ENCODE measurements at regions not wholly inside any gene's neighbourhood (a gene's known extent, or its start where the extent isn't known, plus 50 kb on each side); places are given as distances from the start of the nearest gene placed in this dataset.

DNA sequence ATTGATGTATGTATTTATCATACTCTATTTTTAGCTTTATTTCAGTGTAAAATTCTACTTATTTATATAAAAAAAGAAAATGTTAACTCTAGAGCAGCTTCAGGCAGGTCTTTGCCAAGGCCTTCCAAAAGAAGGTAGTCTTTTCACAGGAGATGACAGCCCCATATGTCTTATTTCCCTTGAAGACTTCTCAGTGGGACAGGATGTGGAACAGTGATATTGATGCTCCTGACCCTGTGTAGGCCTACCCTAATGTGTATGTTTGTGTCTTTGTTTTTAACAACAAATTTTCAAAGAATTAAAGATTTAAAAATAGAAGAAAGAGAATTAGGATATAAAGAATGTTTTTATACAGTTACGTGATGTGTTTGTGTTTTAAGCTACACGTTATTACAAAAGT is 1593.6 kb downstream of the AMY1C start:
- Histone ChIP-seq H3K4me1 (no peaks in the 10 kb centered on the region), H3K36me3 (ENCODE audit: control insufficient read depth, insufficient read depth, low read length) (no peaks in the 10 kb centered on the region), H3K27me3 (replicated peaks; ENCODE audit: control insufficient read depth, insufficient read depth, low read length) (no peaks in the 10 kb centered on the region), H3K4me3 (ENCODE audit: low read depth, low read length) (no peak overlapping the region), H3K9me3 (no peaks in the 10 kb centered on the region)
- CTCF ChIA-PET = no interaction called here
- no TSS peak for BruUV-seq (replicated peaks)
- Mint-ChIP-seq H3K4me3 (ENCODE audit: unreplicated experiment) (no peak overlapping the region), H3K27ac (ENCODE audit: unreplicated experiment) (no peak overlapping the region), H3K4me1 (ENCODE audit: low read depth, unreplicated experiment) (no peaks in the 10 kb centered on the region), H3K27me3 (ENCODE audit: insufficient read depth, unreplicated experiment) (no peaks in the 10 kb centered on the region), H3K9me3 (ENCODE audit: unreplicated experiment) (no peaks in the 10 kb centered on the region), H3K36me3 (ENCODE audit: insufficient read depth, unreplicated experiment) (no peaks in the 10 kb centered on the region)
- TF ChIP-seq, protein P1, sequence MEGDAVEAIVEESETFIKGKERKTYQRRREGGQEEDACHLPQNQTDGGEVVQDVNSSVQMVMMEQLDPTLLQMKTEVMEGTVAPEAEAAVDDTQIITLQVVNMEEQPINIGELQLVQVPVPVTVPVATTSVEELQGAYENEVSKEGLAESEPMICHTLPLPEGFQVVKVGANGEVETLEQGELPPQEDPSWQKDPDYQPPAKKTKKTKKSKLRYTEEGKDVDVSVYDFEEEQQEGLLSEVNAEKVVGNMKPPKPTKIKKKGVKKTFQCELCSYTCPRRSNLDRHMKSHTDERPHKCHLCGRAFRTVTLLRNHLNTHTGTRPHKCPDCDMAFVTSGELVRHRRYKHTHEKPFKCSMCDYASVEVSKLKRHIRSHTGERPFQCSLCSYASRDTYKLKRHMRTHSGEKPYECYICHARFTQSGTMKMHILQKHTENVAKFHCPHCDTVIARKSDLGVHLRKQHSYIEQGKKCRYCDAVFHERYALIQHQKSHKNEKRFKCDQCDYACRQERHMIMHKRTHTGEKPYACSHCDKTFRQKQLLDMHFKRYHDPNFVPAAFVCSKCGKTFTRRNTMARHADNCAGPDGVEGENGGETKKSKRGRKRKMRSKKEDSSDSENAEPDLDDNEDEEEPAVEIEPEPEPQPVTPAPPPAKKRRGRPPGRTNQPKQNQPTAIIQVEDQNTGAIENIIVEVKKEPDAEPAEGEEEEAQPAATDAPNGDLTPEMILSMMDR (IDR thresholded peaks at IDR 0.05; ENCODE audit: insufficient read depth in 1 of 2, low read depth in 1 of 2, low read length in 1 of 2, severe bottlenecking in 1 of 2, unreplicated experiment in 1 of 2) = no peak
- DNase-seq = no peak
- intact Hi-C loops (cut with micrococcal nuclease; ENCODE audit: unreplicated experiment) = no loop called here
- POLR2A ChIA-PET = no interaction called here

DNA sequence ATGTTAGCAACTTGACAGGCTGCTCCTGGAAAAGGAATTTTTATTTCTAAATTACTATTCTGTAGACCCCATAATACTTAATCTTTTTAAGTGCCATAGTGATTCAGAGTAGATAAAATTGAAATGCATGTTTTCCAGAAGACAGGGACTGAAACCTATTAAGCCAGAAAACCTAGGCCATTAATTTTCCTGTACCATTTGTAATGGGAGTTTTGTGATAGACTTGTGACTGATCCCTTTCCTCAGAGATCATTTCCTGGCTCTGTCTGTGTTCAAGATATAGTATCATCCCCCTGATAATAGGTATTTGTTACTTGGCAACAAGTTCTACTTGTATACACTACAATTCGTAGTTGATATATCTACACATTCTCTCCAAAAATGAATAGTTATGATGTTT is 1609.8 kb downstream of the AMY1C start:
- TF ChIP-seq, protein P1 (IDR thresholded peaks at IDR 0.05; ENCODE audit: insufficient read depth in 1 of 2, low read depth in 1 of 2, low read length in 1 of 2, severe bottlenecking in 1 of 2, unreplicated experiment in 1 of 2) = no peak
- no TSS peak for BruUV-seq (replicated peaks)
- Mint-ChIP-seq H3K27ac (ENCODE audit: unreplicated experiment) (no peak overlapping the region), H3K27me3 (ENCODE audit: insufficient read depth, unreplicated experiment) (no peaks in the 10 kb centered on the region), H3K9me3 (ENCODE audit: unreplicated experiment) (peaks cover 9% of the 10 kb centered on the region), H3K36me3 (ENCODE audit: insufficient read depth, unreplicated experiment) (no peaks in the 10 kb centered on the region), H3K4me3 (ENCODE audit: unreplicated experiment) (no peak overlapping the region), H3K4me1 (ENCODE audit: low read depth, unreplicated experiment) (no peaks in the 10 kb centered on the region)
- intact Hi-C loops (cut with micrococcal nuclease; ENCODE audit: unreplicated experiment) = no loop called here
- Histone ChIP-seq H3K4me1 (no peaks in the 10 kb centered on the region), H3K27me3 (replicated peaks; ENCODE audit: control insufficient read depth, insufficient read depth, low read length) (no peaks in the 10 kb centered on the region), H3K4me3 (ENCODE audit: low read depth, low read length) (no peak overlapping the region), H3K9me3 (no peaks in the 10 kb centered on the region), H3K36me3 (ENCODE audit: control insufficient read depth, insufficient read depth, low read length) (no peaks in the 10 kb centered on the region)
- ChIA-PET POLR2A (no interaction called here), CTCF (no interaction called here)
- no peak for DNase-seq

DNA sequence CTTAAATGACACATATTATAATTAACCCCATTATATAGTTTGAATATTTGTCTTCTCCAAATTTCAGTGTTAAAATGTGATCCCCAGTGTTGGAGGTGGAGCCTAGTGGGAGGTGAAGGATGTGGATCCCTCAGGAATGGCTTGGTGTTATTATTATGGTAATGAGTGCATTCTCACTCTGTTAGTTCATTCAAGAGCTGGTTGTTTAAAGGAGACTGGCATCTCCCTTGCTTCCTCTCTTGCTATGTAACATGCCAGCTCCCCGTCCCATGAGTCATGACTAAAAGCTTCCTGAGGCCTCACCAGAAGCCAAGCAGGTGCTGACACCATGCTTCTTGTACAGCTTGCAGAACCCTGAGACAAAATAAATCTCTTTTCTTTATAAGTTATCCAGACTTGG is 1612.7 kb downstream of the AMY1C start:
- Histone ChIP-seq H3K36me3 (ENCODE audit: control insufficient read depth, insufficient read depth, low read length) (no peaks in the 10 kb centered on the region), H3K4me3 (ENCODE audit: low read depth, low read length) (no peak overlapping the region), H3K4me1 (no peaks in the 10 kb centered on the region), H3K9me3 (no peaks in the 10 kb centered on the region), H3K27me3 (replicated peaks; ENCODE audit: control insufficient read depth, insufficient read depth, low read length) (no peaks in the 10 kb centered on the region)
- TF ChIP-seq, protein P1 (IDR thresholded peaks at IDR 0.05; ENCODE audit: insufficient read depth in 1 of 2, low read depth in 1 of 2, low read length in 1 of 2, severe bottlenecking in 1 of 2, unreplicated experiment in 1 of 2) = no peak
- no peaks in the 10 kb centered on the region for H3K4me1 Mint-ChIP-seq (ENCODE audit: low read depth, unreplicated experiment)
- POLR2A ChIA-PET = no interaction called here
- H3K36me3 Mint-ChIP-seq (ENCODE audit: insufficient read depth, unreplicated experiment) = no peaks in the 10 kb centered on the region
- no peaks in the 10 kb centered on the region for H3K9me3 Mint-ChIP-seq (ENCODE audit: unreplicated experiment)
- no peak overlapping the region for H3K4me3 Mint-ChIP-seq (ENCODE audit: unreplicated experiment)
- CTCF ChIA-PET = no interaction called here
- BruUV-seq (replicated peaks) = no TSS peak
- H3K27me3 Mint-ChIP-seq (ENCODE audit: insufficient read depth, unreplicated experiment) = no peaks in the 10 kb centered on the region
- no peak overlapping the region for H3K27ac Mint-ChIP-seq (ENCODE audit: unreplicated experiment)
- no peak for DNase-seq
- intact Hi-C loops (cut with micrococcal nuclease; ENCODE audit: unreplicated experiment) = no loop called here
